CD4-positive, alpha-beta T cell treated with Interleukin-4 for 1 hour (primary cell): ENCODE measurements at regions not wholly inside any gene's neighbourhood (a gene's known extent, or its start where the extent isn't known, plus 50 kb on each side); places are given as distances from the start of the nearest gene placed in this dataset.

ENCODE experiments used
- DNase-seq, 2 donors: peaks; one replicate each; pipeline ENCODE4 v3.0.0-alpha.2; 2020 to 2022

GRCh38 chr15:96092186-96092585, 238.3 kb upstream of the NR2F2 start:
- DNase-seq, result no peak

- no peak for DNase-seq
Observed at GRCh38 chr15:96093063-96093462, 237.4 kb upstream of the NR2F2 start.

GRCh38 chr15:96097661-96098060, 232.8 kb upstream of the NR2F2 start:
- no peak for DNase-seq

DNA sequence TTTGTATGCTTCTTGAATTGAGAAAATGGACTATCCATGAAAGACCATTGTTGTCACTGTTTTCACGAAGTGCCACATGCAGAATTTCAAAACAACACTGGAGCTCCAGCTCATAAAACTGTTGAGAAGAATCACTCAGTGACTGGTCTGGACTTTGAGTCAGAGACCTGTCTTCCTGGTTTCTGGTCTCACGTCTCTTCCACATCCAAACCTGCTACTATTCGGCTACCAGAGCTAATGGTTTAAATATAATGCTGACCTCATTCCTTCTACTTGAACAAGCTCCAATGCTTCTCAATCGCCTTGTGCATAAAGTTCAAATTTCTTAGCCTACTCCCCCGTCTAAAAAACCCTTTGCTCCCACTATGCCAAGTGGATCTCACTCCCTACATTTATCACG, 227.9 kb upstream of the NR2F2 start:
- no peak for DNase-seq

- no peak for DNase-seq
Observed at GRCh38 chr15:96106181-96106580, 224.3 kb upstream of the NR2F2 start.

DNA sequence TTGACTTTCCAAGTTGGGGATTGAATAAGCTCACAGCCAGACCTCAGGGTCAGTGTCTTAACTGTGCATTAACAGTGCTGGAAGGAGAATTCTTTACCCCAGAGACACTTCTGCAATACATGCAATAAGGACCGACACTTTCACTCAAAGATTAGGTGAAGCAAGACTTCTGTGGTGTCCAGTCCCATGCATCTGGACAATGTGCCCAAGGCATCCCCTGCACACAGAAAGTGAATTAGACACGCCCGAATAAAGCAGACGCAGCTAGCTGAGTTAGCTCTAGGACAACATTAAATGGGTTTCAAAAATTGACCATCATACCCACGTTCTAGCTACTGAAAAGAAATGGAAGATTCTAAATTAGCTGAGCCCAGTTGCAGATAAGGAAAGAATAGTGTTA, 223.9 kb upstream of the NR2F2 start:
- no peak for DNase-seq

DNA sequence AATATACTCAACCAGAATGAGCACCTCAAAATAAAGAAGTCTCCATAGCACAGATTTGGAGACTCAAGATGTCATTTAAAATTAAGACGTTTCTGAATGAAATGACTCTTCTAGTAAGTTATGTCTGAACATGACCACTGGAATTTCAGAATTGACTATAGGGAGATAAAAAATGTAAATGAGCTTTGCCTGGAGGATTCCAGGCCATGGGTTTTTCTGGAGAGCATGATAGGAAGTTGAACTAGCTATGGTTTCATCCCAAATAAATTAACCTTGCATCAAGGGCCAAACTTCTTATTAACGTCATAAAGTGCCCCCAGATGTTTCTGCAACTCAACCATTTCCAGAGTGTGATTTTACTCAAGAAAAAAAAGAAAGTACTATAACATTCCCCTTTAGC, 222.6 kb upstream of the NR2F2 start:
- DNase-seq, result no peak

- no peak for DNase-seq
Observed at GRCh38 chr15:96108405-96108804, 222.1 kb upstream of the NR2F2 start.

GRCh38 chr15:96109820-96110219, 220.7 kb upstream of the NR2F2 start:
- no peak for DNase-seq

DNA sequence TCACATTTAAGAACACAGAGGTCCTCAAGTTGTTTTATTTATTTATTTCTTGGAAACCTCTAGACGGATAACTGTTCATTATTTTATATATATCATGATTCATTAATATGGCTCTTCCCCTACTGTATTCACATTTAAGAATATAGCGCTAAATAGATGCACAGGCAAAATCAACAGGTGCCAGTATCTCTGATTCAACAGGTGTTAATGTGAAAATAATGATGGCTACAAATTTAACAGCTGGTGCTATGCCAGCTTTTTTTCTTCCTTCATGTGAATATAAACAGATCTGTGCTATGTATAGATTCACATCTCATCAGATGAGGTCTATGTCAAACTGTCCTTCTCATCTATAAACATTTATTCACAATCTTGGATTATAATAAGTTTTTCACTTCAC, 218.5 kb upstream of the NR2F2 start:
- no peak for DNase-seq

DNA sequence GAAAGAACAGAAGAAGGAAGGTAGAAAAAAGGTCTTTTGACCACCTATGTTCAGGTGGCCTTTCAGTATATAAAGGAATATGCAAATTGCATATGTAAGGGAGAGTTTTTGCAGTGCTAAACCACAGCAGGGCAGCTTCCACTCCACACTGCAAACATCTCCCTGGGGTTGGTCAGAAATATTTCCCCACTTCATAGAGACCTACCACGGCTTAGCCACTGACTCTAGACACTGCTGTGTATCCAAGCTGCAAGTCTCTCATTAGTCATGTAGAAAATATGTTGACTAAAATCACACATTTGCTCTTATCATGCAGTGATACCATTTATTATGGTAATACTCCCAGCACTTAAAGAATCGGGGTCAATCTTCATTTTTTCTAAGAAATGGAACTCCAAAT, 214.9 kb upstream of the NR2F2 start:
- DNase-seq, result no peak

- DNase-seq, result no peak
Observed at GRCh38 chr15:96117270-96117669, 213.2 kb upstream of the NR2F2 start.

DNA sequence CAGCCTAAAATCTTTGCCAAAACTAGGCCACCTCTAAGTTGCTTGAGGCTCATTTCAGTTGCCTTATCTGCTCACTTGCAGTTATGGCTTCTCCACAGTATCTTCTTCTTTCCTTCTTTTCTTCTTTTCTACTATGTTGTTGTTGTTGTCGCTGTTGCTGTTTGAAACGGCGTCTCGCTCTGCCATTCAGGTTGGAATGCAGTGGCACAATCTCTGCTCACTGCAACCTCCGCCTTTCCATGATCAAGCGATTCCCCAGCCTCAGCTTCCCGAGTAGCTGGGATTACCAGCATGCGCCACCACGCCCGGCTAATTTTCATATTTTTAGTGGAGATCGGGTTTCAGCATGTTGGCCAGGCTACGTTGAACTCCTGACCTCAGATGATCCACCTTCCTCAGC, 210.8 kb upstream of the NR2F2 start:
- no peak for DNase-seq

DNA sequence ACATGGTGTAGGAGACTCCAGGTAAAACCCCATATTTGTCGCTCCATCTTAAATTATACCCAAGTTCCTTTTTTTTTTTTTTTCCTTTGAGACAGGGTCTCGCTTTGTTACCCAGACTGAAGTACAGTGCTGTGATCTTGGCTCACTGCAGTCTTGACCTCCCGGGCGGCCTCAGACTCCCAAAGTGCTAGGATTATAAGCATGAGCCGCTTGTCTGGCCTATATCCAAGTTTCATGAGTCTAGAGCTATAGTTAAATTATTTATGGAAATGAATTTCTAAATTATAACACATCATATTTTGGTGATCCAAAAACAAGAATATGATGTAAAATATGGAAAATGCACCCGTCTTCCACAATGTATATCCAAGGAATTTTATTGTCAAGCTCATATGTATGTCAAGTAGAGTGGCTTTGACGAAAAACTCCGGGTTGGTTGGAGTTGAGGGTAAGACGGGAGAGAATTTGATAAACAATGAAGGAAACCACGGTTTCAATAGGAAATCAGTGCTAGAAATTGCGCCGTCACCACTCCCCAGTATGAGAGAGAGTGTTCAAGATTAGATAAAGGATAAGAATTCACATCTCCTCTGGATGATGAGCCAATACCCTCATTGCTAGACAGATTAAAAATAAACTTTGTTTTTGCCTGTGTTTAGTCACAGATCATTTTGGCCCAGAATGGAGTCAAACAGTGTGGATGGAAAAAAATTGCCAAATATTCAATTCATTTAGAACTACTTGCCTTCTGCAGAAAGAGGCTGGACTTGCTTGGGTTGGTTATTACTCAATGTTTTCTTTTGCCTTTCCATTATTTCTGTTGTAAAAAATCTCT, 209.2 kb upstream of the NR2F2 start:
- no peak for DNase-seq

DNA sequence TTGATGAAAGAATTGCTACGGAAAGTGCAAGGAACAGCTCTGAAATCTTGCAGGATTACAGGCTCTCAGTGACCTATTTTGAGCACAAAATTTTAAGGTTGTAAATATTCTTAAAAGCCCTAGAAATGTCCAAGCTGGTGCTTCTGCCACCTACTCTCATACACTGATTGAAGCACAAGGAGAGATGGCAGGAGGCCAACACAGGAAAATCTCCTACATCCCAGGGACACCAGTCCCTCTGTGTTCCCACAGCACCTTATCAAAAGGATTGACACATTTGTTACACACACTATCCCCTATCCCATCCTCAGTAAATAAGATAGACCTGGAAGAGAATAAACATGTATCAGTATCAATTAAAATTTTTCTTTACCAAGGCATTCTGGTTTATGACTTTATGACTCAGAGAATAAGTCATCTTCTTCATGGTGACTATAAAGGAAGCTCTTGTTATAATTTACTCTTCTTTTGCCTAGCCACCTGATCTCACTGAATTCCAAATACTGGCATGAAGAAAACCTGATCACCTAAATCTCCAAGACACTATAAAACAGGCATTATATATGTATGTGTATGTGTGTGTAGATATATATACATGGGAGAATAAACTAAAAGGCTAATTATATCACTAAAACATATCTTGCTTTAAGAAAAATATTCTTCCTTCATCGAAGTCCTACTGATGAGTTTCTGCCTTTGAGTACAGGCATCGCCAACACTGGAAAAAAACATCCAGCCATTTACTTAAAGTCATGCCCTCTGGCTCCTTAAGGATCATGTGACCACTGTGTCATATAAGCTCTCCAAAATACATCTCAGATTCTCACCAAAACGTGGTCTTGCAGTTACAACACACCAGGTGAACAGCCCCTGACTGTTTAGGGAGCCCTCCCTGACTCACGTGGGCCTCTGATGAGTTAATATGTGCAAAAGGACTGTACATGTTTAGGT, 208.1 kb upstream of the NR2F2 start:
- DNase-seq, result no peak

DNA sequence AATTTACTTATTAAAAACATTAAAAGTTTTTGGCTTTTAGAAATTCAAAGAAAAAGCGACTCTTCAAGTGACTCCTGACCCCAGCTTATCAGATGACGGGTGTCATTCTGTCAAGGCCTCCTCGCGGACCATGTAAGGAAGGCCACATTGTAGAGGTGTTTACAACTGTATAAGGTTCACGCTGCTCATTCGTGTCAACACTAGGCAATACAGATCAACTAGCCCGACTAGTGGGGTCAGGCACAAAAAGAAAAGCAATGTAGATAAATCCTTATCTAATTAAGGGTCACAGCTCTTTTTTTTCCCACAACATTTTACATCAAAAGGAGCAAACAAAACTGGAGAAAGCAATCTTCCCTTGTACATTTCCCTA, 207.5 kb upstream of the NR2F2 start:
- no peak for DNase-seq

DNA sequence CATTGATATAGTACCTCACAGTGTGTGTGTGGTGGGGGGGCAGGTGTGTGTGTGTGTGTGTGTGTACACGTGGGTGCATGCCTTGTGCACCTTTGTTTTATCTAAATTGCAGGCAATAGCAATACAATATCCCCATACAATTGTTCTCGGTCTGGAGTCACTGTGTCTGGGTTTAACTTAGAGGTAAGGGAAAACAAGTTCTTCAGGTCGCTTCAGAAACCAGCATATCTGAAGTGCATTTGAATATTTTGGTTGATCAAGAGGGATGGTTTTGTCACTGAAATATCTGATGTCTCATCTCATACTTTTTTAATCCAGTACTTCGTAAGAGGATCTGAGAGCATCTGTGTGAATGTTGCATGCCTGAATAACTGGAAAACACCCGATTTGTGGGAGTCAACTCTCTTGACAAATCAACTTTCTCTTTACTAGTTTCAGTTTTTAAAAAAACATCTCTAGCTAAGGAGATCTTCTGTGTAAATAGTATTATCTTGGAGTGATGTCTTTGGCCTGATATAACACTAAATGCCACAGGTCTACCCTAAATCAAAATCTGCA, 206.8 kb upstream of the NR2F2 start:
- DNase-seq, result no peak

DNA sequence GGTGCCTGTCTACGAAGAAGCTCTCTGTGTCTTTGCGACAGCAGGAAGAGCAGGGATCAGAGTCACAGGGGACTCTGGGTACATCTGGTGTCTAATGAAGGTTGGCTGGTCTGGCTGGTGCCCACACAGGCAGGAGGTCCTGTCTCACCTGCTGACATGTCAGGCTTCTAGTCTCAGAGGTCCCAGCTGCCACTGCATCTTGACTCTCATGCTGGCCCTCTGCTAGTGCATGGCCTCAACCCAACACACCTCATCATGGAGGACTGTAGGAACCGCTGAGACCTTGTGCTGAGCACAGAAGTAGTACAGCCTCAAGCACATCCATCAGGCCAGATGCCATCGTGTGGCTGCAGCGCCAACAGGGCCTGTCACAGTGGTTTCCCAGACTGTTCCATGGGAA, 206.1 kb upstream of the NR2F2 start:
- no peak for DNase-seq

DNA sequence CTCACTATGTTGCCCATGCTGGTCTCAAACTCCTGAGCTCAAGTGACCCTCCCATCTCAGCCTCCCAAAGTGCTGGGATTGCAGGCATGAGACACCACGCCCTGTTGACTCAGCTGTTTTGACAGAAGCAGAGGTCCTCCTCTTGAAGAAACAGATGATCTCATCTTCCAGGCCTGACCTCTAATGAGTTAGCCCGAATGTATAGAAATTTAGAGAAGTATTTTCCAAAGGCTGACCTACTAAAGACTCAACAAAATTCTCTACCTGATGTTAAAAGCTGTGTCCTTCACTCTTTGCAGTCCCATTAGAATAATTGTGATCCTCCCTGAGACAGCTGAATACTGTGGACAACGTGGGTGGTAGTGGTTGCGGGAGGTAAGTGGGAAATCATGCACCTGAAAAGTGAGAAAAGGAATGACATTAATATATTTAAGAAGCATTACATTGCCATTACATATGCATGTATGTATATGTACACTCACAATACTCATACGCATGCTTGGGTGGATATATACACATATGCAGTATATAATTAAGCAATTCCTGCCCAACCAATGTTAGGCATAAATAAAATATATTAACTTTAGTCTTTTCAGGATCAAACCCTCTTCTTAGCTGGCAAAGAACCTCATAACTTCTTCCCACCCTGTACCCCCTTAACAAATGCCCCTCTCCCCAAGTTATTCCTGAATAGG, 204.6 kb upstream of the NR2F2 start:
- no peak for DNase-seq

DNA sequence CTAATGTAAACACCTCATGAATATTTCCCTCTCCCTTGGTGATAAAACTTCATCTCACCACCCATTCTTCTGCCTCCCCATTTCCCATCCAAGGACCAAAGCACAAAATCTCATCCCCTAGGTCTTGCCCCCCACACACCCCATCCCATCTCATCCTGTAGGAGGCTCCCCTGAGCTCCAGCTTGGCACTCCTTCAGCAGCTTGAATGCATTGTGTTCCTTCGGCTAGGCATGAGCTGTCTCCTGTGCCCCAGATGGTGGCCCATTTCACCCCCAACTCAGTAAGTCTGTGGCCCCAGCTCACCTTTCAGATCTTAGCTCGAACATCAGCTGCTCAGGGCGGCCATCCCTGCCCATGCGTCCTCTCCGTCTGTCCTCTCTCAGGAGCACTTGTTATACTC, 203.6 kb upstream of the NR2F2 start:
- DNase-seq, result no peak

DNA sequence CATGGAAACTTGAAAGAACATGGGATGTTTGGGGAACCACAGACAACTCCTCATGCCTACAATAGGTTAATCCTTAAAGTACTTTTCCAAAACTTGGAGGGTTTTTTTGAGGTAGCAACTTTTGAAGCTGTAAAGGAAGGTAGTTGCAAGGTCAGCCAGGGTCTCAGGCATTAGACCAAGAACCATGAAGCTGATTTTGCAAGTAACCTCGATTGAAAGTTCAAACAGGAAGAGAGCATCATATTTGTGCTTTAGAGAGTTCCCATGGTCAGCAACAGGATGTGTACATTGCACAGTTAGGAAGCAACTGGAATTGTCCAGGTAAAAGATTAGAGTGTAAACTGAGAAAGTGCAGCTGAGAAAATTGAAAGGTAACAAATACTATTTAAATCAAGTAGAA, 199.8 kb upstream of the NR2F2 start:
- no peak for DNase-seq

- no peak for DNase-seq
Observed at GRCh38 chr15:96132126-96132525, 198.4 kb upstream of the NR2F2 start.
